Type B pancreatic cell (in vitro differentiated cells): ENCODE measurements at regions not wholly inside any gene's neighbourhood (a gene's known extent, or its start where the extent isn't known, plus 50 kb on each side); places are given as distances from the start of the nearest gene placed in this dataset.

Experiments used
- DNase-seq: peaks from one replicate; pipeline ENCODE4 v3.0.0; 2021; ENCODE audit warnings: mixed read lengths; ENCODE audit not compliant: unreplicated experiment; ENCODE audit errors: extremely low spot score
- H3K27ac Mint-ChIP-seq: 2 replicates; pipeline ENCODE4 v1.8.0; 2021; ENCODE audit warnings: mild to moderate bottlenecking, mixed read lengths
- H3K27me3 Mint-ChIP-seq: 2 replicates; pipeline ENCODE4 v1.8.0; 2021; ENCODE audit warnings: mixed read lengths
- H3K36me3 Mint-ChIP-seq: 2 replicates; pipeline ENCODE4 v1.8.0; 2021; ENCODE audit warnings: mixed read lengths
- H3K4me1 Mint-ChIP-seq: one replicate; pipeline ENCODE4 v1.8.0; 2021; ENCODE audit warnings: mixed read lengths; ENCODE audit not compliant: unreplicated experiment
- H3K4me3 Mint-ChIP-seq: 2 replicates; pipeline ENCODE4 v1.8.0; 2021; ENCODE audit warnings: mild to moderate bottlenecking, mixed read lengths
- H3K9me3 Mint-ChIP-seq: 2 replicates; pipeline ENCODE4 v1.8.0; 2021; ENCODE audit warnings: mixed read lengths
- CTCF ChIP-seq: fragments of 200-600 bp; sonication (generic); conservative IDR thresholded peaks from 2 replicates; pipeline ENCODE4 v1.5.0; 2021; ENCODE audit warnings: antibody characterized with exemption, mild to moderate bottlenecking

GRCh38 chr2:122535960-122536505 is 780.6 kb downstream of the TSN start:
- H3K4me1 Mint-ChIP-seq = peaks cover 6% of the 10 kb centered on the region

GRCh38 chr2:122539311-122539710 is 783.9 kb downstream of the TSN start:
- DNase-seq = no peak
- no peak overlapping the region for H3K4me3 Mint-ChIP-seq
- no peaks in the 10 kb centered on the region for H3K9me3 Mint-ChIP-seq
- no peaks in the 10 kb centered on the region for H3K36me3 Mint-ChIP-seq
- H3K4me1 Mint-ChIP-seq = no peaks in the 10 kb centered on the region
- no peak overlapping the region for H3K27ac Mint-ChIP-seq
- H3K27me3 Mint-ChIP-seq = peaks cover 3% of the 10 kb centered on the region
- TF ChIP-seq CTCF = no peak

More at GRCh38 chr2:122535960-122536505, 780.6 kb downstream of the TSN start:
- Mint-ChIP-seq H3K27me3 (peaks cover 3% of the 10 kb centered on the region), H3K9me3 (no peaks in the 10 kb centered on the region), H3K27ac (no peak overlapping the region), H3K4me3 (no peak overlapping the region), H3K36me3 (no peaks in the 10 kb centered on the region)
- DNase-seq = no peak
- no peak for TF ChIP-seq CTCF

- no peak for DNase-seq
- Mint-ChIP-seq H3K27me3 (peaks cover 3% of the 10 kb centered on the region), H3K4me1 (no peaks in the 10 kb centered on the region), H3K27ac (no peak overlapping the region), H3K9me3 (no peaks in the 10 kb centered on the region), H3K4me3 (no peak overlapping the region), H3K36me3 (no peaks in the 10 kb centered on the region)
- no peak for TF ChIP-seq CTCF
These were observed 784.5 kb downstream of the TSN start for GRCh38 chr2:122539920-122540319.

GRCh38 chr2:122542236-122542635 is 786.8 kb downstream of the TSN start:
- TF ChIP-seq CTCF = no peak
- Mint-ChIP-seq H3K9me3 (no peaks in the 10 kb centered on the region), H3K27me3 (peaks cover 3% of the 10 kb centered on the region)

GRCh38 chr2:122542646-122543045 is 787.2 kb downstream of the TSN start:
- H3K27me3 Mint-ChIP-seq = peaks cover 3% of the 10 kb centered on the region
- DNase-seq = no peak
- no peaks in the 10 kb centered on the region for H3K4me1 Mint-ChIP-seq
- TF ChIP-seq CTCF = no peak
- no peak overlapping the region for H3K27ac Mint-ChIP-seq
- H3K9me3 Mint-ChIP-seq = no peaks in the 10 kb centered on the region
- no peaks in the 10 kb centered on the region for H3K36me3 Mint-ChIP-seq
- H3K4me3 Mint-ChIP-seq = no peak overlapping the region

More at GRCh38 chr2:122542236-122542635, 786.8 kb downstream of the TSN start:
- H3K36me3 Mint-ChIP-seq = no peaks in the 10 kb centered on the region
- H3K4me1 Mint-ChIP-seq = no peaks in the 10 kb centered on the region
- H3K4me3 Mint-ChIP-seq = no peak overlapping the region
- no peak overlapping the region for H3K27ac Mint-ChIP-seq
- DNase-seq = no peak

- Mint-ChIP-seq H3K27me3 (peaks cover 3% of the 10 kb centered on the region), H3K4me3 (no peak overlapping the region), H3K27ac (no peak overlapping the region), H3K9me3 (no peaks in the 10 kb centered on the region), H3K4me1 (no peaks in the 10 kb centered on the region), H3K36me3 (no peaks in the 10 kb centered on the region)
- no peak for TF ChIP-seq CTCF
- no peak for DNase-seq
These were observed 788.4 kb downstream of the TSN start for GRCh38 chr2:122543815-122544214.
